HepG2 (cell line): ENCODE measurements at regions not wholly inside any gene's neighbourhood (a gene's known extent, or its start where the extent isn't known, plus 50 kb on each side); places are given as distances from the start of the nearest gene placed in this dataset.

Experiments used
- ATAC-seq: fragments of 200-7000 bp; cut with Tn5 transposase; 3 replicates; pipeline ENCODE4 v1.9.1; 2020; ENCODE audit warnings: mild to moderate bottlenecking, moderate library complexity
- BruUV-seq: library from RNA; stranded (reverse); fragments of 400-500 nt; replicated peaks from 2 replicates; lab custom pipeline; 2021; lab: Mats Ljungman, UMichigan
- CTCF ChIA-PET: fragments of 300-600 bp; formaldehyde crosslinking; extraction: SDS; loops from one replicate; lab custom pipeline; 2021; ENCODE audit warnings: low total read pairs, inconsistent platforms, low intra/inter-chr PET ratio; lab: Yijun Ruan, JAX
- POLR2A ChIA-PET: fragments of 350-600 bp; sonication (Branson Sonifier 250); formaldehyde crosslinking; loops from one replicate; lab custom pipeline; 2020; ENCODE audit warnings: antibody characterized with exemption, inconsistent platforms; lab: Yijun Ruan, JAX
- DNase-seq: peaks from one replicate; pipeline ENCODE4 v3.0.0-alpha.2; 2015; ENCODE audit warnings: low spot score
- FAIRE-seq: peaks from 3 replicates; lab custom pipeline; 2011; peaks lifted over from hg19 to GRCh38; lab: Jason Lieb, UNC
- H2AFZ ChIP-seq: one replicate; pipeline ENCODE4 v1.6.1; 2011; ENCODE audit warnings: low read length, inconsistent platforms
- H3K27ac ChIP-seq: fragments of 300-600 bp; 3 replicates; pipeline ENCODE4 v1.8.0; 2011; ENCODE audit warnings: mixed run types, mild to moderate bottlenecking, mixed read lengths, low read length, inconsistent platforms; ENCODE audit not compliant: insufficient read depth; ENCODE audit errors: extremely low read length
- H3K27me3 ChIP-seq, 2 experiments: fragments of 200-600 bp in 1 of 2; 2 replicates in 1 of 2; 3 replicates in 1 of 2; pipeline versions ENCODE4 v1.6.0 to v1.8.0; 2011; ENCODE audit warnings: low read length in 2 of 2, mild to moderate bottlenecking in 2 of 2, moderate library complexity in 2 of 2, inconsistent platforms in 1 of 2; ENCODE audit not compliant: insufficient read depth in 2 of 2, control insufficient read depth in 1 of 2
- H3K36me3 ChIP-seq, 2 experiments: fragments of 200-600 bp in 1 of 2; replicated peaks in 1 of 2; 2 replicates in 1 of 2; 3 replicates in 1 of 2; pipeline versions ENCODE4 v1.5.1 to v1.8.0; 2011; ENCODE audit warnings: low read length in 2 of 2, inconsistent platforms in 1 of 2; ENCODE audit not compliant: insufficient read depth in 2 of 2, control insufficient read depth in 1 of 2
- H3K4me1 ChIP-seq: 2 replicates; pipeline ENCODE4 v1.5.1; 2012; ENCODE audit warnings: low read length, inconsistent platforms; ENCODE audit not compliant: insufficient read depth
- H3K4me2 ChIP-seq: 2 replicates; pipeline ENCODE4 v1.6.0; 2011; ENCODE audit warnings: low read depth, low read length, inconsistent platforms
- H3K4me3 ChIP-seq, 3 experiments: fragments of 200-600 bp in 1 of 3; sonication (generic), shearing (Covaris generic) in 1 of 3; replicated peaks in 1 of 3; 2 replicates each; pipeline ENCODE4 v1.5.1; 2011 to 2016; ENCODE audit warnings: low read length in 3 of 3, inconsistent platforms in 2 of 3, low read depth in 2 of 3, mild to moderate bottlenecking in 2 of 3, control low read depth in 1 of 3, mixed read lengths in 1 of 3; ENCODE audit not compliant: insufficient read depth in 1 of 3
- H3K79me2 ChIP-seq: one replicate; pipeline ENCODE4 v1.6.1; 2011; ENCODE audit warnings: low read length, inconsistent platforms; ENCODE audit not compliant: insufficient read depth
- H3K9ac ChIP-seq: 2 replicates; pipeline ENCODE4 v1.6.0; 2011; ENCODE audit warnings: mild to moderate bottlenecking, low read depth, low read length, inconsistent platforms; ENCODE audit not compliant: insufficient read depth
- H3K9me3 ChIP-seq: 2 replicates; pipeline ENCODE4 v1.5.1; 2012; ENCODE audit warnings: mild to moderate bottlenecking, low read length
- H4K20me1 ChIP-seq: 2 replicates; pipeline ENCODE4 v1.6.0; 2011; ENCODE audit warnings: inconsistent platforms, mild to moderate bottlenecking, low read length, moderate library complexity; ENCODE audit not compliant: insufficient read depth
- GATAD1 ChIP-seq: IDR thresholded peaks from 2 replicates; pipeline ENCODE4 v1.6.1; 2016; ENCODE audit warnings: missing genetic modification reagents, missing compliant biosample characterization
- IKZF4 ChIP-seq: sonication (generic); formaldehyde crosslinking; IDR thresholded peaks from 2 replicates; pipeline ENCODE4 v1.5.1; 2020; ENCODE audit warnings: borderline replicate concordance, mild to moderate bottlenecking, low read depth, missing genetic modification reagents; ENCODE audit errors: not compliant biosample characterization
- IRF2 ChIP-seq: IDR thresholded peaks from 2 replicates; pipeline ENCODE4 v1.6.1; 2018; ENCODE audit warnings: missing genetic modification reagents, missing compliant biosample characterization
- RBM22 ChIP-seq: fragments of 200-400 bp; formaldehyde crosslinking; optimal IDR thresholded peaks from 2 replicates; pipeline ENCODE3; 2017; ENCODE audit warnings: mild to moderate bottlenecking, low read length, moderate library complexity
- SATB2 ChIP-seq: sonication (generic); formaldehyde crosslinking; IDR thresholded peaks from 2 replicates; pipeline ENCODE4 v1.5.0; 2020; ENCODE audit warnings: missing genetic modification reagents
- SIX1 ChIP-seq: sonication (generic); formaldehyde crosslinking; IDR thresholded peaks from 2 replicates; pipeline ENCODE4 v1.4.0; 2020; ENCODE audit warnings: missing genetic modification reagents, borderline replicate concordance
- ZNF136 ChIP-seq: sonication (generic); formaldehyde crosslinking; IDR thresholded peaks from 2 replicates; pipeline ENCODE4 v1.8.1; 2022; ENCODE audit warnings: low read depth, mild to moderate bottlenecking, moderate library complexity, missing genetic modification reagents
- ZNF260 ChIP-seq: sonication (generic); formaldehyde crosslinking; IDR thresholded peaks from 2 replicates; pipeline ENCODE4 v1.4.0; 2020; ENCODE audit warnings: missing genetic modification reagents, low read depth, mild to moderate bottlenecking, borderline replicate concordance
- ZNF382 ChIP-seq: sonication (generic); formaldehyde crosslinking; IDR thresholded peaks from 2 replicates; pipeline ENCODE4 v1.5.0; 2020; ENCODE audit warnings: missing genetic modification reagents, mild to moderate bottlenecking, borderline replicate concordance
- WGBS: methylation state at CpG from one replicate; pipeline ENCODE4 v1.1.6; 2017; ENCODE audit warnings: low lambda C conversion rate; 5-methylcytosine and 5-hydroxymethylcytosine counted together
- in situ Hi-C: cut with HindIII; loops from 2 replicates; pipeline ENCODE4 v1.10.0; 2017; ENCODE audit warnings: low pct_unique_long_range_greater_than_20kb; ENCODE audit not compliant: extremely low pct_ligation_motif_present
- intact Hi-C: fragments of 100-400 bp; cut with micrococcal nuclease; formaldehyde crosslinking; loops from one replicate; pipeline ENCODE4 v1.10.0; 2022; ENCODE audit not compliant: unreplicated experiment
- TF ChIP-seq, protein P1 (sequence below): sonication (generic); formaldehyde crosslinking; IDR thresholded peaks from 2 replicates; pipeline ENCODE4 v1.5.0; 2020; ENCODE audit warnings: mild to moderate bottlenecking, missing genetic modification reagents, borderline replicate concordance
- TF ChIP-seq, protein P2 (sequence below): sonication (generic); formaldehyde crosslinking; IDR thresholded peaks from 2 replicates; pipeline ENCODE4 v1.4.0; 2020; ENCODE audit warnings: missing genetic modification reagents

DNA sequence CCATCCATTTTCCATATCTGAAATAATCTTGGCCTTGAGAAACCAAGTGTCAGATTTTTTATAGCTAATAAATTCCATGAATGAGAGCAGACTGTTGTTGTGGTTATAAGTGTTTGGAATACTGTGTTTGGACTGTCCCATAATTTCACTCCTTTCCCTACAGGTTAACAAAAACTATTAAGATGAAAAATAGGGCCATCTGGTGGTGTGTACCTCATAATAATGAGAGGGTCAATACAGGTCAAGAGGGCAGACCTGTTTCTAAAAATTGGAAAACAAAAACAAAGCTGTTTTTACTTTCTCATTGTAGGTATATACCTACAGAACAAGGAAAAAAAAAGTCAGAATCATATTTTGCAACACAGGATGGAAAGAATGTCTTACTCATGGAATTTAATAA is 553.8 kb upstream of the SGO1 start (continued):
- TF ChIP-seq, protein P1, sequence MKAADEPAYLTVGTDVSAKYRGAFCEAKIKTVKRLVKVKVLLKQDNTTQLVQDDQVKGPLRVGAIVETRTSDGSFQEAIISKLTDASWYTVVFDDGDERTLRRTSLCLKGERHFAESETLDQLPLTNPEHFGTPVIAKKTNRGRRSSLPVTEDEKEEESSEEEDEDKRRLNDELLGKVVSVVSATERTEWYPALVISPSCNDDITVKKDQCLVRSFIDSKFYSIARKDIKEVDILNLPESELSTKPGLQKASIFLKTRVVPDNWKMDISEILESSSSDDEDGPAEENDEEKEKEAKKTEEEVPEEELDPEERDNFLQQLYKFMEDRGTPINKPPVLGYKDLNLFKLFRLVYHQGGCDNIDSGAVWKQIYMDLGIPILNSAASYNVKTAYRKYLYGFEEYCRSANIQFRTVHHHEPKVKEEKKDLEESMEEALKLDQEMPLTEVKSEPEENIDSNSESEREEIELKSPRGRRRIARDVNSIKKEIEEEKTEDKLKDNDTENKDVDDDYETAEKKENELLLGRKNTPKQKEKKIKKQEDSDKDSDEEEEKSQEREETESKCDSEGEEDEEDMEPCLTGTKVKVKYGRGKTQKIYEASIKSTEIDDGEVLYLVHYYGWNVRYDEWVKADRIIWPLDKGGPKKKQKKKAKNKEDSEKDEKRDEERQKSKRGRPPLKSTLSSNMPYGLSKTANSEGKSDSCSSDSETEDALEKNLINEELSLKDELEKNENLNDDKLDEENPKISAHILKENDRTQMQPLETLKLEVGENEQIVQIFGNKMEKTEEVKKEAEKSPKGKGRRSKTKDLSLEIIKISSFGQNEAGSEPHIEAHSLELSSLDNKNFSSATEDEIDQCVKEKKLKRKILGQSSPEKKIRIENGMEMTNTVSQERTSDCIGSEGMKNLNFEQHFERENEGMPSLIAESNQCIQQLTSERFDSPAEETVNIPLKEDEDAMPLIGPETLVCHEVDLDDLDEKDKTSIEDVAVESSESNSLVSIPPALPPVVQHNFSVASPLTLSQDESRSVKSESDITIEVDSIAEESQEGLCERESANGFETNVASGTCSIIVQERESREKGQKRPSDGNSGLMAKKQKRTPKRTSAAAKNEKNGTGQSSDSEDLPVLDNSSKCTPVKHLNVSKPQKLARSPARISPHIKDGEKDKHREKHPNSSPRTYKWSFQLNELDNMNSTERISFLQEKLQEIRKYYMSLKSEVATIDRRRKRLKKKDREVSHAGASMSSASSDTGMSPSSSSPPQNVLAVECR (CRISPR knock-in tag), result no peak
- TF ChIP-seq ZNF382 (CRISPR knock-in tag), result no peak
- TF ChIP-seq SIX1 (CRISPR knock-in tag), result no peak
- TF ChIP-seq ZNF260 (CRISPR knock-in tag), result no peak
- no peak for TF ChIP-seq IRF2 (CRISPR knock-in tag)
- no peak for TF ChIP-seq SATB2 (CRISPR knock-in tag)

DNA sequence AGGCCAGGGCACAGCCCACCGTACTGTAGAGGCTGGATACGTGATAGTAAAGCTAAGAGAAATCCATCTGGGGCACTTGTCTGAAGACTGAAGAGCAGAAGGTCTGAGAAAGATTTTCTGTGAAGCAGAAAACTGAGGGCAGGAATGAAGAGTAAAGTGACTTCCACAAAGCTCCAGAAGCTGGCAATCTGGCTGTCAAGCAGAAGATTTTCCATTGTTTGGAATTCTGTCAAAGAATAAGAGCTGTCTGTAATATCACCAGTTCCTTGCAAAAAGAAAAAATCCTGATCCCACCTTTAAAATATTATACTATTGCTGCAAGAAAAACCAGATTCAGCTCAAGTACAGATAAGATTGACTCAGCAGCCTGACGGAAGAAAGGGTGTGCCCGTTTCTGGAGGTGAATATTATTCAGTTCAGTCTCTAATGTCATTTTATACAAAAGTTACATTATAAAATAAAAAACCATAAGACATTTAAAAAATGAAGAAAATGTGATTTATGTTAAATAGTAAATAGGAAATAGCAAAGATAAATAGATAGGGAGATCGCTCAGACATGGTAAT is 550.4 kb upstream of the SGO1 start:
- BruUV-seq, result no TSS peak
- CTCF ChIA-PET, result no interaction called here
- in situ Hi-C loops, result no loop called here

More for the DNA sequence above, 550.4 kb upstream of the SGO1 start:
- Histone ChIP-seq H4K20me1 (no peaks in the 10 kb centered on the region), H3K9ac (no peak overlapping the region), H3K36me3 (no peaks in the 10 kb centered on the region), H3K4me2 (no peak overlapping the region), H3K27ac (no peak overlapping the region), H2AFZ (no peak overlapping the region), H3K9me3 (peaks cover 84% of the 10 kb centered on the region), H3K79me2 (no peaks in the 10 kb centered on the region), H3K27me3 (no peaks in the 10 kb centered on the region; a peak in 1 of 5 replicates), H3K4me1 (no peaks in the 10 kb centered on the region), H3K4me3 (no peak overlapping the region)
- intact Hi-C loops, result no loop called here
- DNase-seq (no peak), ATAC-seq (no peak), FAIRE-seq (no peak)
- POLR2A ChIA-PET, result no interaction called here
- 18% methylated on average over 5 of the region's 5 CpGs for WGBS
- TF ChIP-seq, protein P2, sequence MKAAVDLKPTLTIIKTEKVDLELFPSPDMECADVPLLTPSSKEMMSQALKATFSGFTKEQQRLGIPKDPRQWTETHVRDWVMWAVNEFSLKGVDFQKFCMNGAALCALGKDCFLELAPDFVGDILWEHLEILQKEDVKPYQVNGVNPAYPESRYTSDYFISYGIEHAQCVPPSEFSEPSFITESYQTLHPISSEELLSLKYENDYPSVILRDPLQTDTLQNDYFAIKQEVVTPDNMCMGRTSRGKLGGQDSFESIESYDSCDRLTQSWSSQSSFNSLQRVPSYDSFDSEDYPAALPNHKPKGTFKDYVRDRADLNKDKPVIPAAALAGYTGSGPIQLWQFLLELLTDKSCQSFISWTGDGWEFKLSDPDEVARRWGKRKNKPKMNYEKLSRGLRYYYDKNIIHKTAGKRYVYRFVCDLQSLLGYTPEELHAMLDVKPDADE (CRISPR knock-in tag), result no peak
- TF ChIP-seq IKZF4 (CRISPR knock-in tag) (no peak), ZNF136 (CRISPR knock-in tag) (no peak), GATAD1 (no peak), RBM22 (no peak)
